GOT3 (cell line): ENCODE measurements at regions not wholly inside any gene's neighbourhood (a gene's known extent, or its start where the extent isn't known, plus 50 kb on each side); places are given as distances from the start of the nearest gene placed in this dataset.

Experiments
- DNase-seq: peaks from one replicate; lab custom pipeline; 2025; ENCODE audit warnings: mixed read lengths; lab: John Stamatoyannopoulos, UW

- no peak for DNase-seq
Observed at GRCh38 chr6:165950316-165950715, 217.3 kb downstream of the TBXT start.

DNA sequence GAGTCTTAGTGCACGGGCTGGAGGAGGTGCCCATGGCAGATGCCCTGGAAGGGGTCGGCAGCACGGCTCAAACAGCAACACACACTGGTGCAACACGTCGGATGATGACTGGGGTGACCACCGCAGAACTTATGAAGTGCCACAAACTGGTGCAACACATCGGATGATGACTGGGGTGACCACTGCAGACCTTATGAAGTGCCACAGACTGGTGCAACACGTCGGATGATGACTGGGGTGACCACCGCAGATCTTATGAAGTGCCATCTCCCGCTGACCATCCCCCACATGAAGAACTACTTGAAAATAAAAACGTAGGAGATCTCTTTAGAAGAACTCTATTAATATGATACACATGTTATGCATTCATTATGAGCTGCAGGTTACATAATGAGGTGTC lies 218.3 kb downstream of the TBXT start:
- no peak for DNase-seq

GRCh38 chr6:165944002-165944466 lies 223.6 kb downstream of the TBXT start:
- no peak for DNase-seq

- no peak for DNase-seq
Observed at GRCh38 chr6:165941786-165942185, 225.9 kb downstream of the TBXT start.

DNA sequence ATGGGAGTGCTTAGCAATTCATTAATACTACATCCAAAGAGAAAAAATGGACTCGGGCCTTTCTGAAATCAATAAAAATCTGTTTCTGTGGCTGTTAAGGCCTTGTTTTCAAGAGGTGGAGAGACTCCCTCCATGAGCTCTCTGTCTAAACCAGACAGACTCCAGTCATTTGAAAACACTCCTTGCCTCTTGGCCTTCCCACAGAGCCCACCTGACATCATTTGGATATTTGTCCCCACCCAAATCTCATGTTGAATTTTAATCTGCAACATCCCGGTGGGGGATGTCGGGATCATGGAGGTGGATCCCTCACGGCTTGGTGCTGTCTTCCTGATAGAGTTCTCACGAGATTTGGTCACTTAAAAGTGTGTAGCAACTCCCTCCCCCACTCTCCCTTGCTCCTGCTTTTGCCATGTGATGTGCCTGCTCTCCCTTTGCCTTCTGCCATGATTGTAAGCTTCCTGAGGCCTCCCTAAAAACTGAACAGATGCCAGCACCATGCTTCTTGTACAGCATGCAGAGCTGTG lies 226.3 kb downstream of the TBXT start:
- no peak for DNase-seq

DNA sequence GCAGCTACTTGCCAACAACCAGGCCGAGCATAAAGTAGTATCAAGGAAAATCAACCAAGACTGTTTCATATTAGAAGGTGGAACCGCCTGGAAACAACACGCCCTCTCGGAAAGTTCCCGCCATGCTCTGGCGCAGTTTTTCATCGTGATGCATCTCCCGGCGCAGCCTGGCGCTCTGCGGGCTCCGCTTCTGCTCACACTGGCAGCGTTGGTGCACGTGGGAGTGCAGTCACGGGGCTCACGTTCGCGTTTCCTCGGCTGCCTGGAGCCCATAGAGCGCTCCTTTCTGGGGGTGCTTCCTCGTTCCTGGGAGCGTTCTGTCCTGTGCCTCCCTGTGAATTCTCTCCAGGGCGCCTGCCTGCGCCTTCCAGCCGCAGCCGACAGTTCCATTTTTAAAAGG lies 227.3 kb downstream of the TBXT start:
- no peak for DNase-seq

- DNase-seq, result no peak
Observed at GRCh38 chr6:165939601-165940290, 227.9 kb downstream of the TBXT start.

GRCh38 chr6:165939047-165939446 lies 228.6 kb downstream of the TBXT start:
- DNase-seq, result no peak

- DNase-seq, result no peak
Observed at GRCh38 chr6:165937564-165938358, 229.9 kb downstream of the TBXT start.

DNA sequence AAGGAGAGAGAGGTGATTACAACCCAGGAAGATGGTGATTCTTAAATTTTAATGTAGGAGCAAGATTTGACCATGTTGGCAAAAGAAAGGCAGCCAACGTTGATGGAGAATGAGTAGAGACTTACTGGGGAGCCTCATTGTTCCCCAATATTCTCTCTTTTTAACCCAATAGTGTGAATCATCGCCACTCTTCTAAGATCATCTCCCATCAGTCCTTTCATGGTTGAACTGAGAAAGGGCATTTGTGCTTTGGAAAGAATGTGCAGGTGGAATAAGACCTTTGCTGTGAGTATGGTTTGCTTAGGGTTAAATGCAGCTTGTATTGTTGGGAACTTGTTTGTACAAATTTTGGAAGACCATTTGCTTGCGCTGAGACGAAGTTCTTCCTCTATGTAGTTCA lies 231.0 kb downstream of the TBXT start:
- DNase-seq, result no peak

DNA sequence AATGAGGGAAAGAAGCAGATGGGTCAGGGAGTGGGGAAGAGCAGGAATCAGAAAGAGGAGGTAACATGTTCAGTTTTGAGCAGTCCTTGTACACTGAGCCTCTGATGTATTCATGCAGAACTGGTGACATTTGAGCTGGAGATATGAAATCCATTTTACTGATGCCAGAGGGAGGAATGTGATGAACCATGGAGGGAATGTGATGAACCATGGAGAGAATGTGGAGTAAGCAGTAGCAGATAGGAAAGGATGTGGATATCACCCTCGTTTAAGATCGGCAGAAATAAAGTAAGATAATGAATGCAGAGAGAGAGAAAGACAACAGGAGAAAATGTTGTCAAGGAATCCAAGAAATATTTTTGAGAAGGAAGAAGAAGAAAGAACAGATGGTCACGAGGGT lies 231.6 kb downstream of the TBXT start:
- no peak for DNase-seq

DNA sequence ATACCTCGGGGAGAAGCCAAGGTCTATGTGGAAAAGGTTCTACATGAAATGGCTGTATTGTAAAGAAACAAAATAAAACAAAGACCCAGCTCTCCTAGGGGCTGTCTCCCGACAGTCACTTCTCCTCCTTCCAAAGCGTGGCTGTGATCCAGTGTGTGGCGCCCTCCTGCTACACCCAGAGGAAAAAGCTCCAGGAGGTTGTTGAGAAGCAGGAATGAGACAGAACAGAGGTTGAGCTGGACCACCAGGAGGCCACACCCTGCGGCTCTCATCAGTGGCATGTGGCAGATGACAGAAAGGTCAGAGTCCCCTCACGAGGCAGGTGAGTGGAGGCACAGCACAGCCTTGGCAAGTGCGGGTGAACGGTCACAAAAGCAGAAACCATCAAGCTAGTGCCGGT lies 236.0 kb downstream of the TBXT start:
- no peak for DNase-seq

DNA sequence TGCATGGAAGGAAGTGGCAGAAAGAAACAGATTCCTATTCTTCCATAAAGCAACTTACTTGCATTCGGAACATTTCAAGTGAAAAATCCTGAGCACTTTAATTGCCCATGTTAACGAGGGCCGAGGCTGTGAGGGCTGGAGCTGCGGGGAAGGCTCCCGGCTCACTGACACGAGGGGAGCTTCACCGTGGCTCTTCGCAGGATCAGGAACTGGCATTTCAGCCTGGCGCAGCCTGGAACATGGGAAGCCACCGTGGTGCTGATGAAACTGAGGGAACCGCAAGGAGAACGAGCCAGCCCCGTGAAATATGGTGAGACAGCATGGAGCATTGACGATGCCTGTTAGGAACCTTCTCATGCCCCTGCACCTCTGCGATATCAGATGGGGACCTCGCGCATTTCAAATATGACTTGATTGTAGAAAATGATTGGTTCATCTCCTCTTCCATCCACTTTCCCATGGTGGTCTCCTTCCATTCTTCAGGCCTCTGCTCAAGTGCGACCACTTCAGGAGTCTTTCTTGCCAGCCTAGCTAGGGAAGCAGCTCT lies 236.9 kb downstream of the TBXT start:
- DNase-seq, result no peak

- DNase-seq, result no peak
Observed at GRCh38 chr6:165929607-165930006, 238.0 kb downstream of the TBXT start.

GRCh38 chr6:165926378-165926777 lies 241.3 kb downstream of the TBXT start:
- no peak for DNase-seq

DNA sequence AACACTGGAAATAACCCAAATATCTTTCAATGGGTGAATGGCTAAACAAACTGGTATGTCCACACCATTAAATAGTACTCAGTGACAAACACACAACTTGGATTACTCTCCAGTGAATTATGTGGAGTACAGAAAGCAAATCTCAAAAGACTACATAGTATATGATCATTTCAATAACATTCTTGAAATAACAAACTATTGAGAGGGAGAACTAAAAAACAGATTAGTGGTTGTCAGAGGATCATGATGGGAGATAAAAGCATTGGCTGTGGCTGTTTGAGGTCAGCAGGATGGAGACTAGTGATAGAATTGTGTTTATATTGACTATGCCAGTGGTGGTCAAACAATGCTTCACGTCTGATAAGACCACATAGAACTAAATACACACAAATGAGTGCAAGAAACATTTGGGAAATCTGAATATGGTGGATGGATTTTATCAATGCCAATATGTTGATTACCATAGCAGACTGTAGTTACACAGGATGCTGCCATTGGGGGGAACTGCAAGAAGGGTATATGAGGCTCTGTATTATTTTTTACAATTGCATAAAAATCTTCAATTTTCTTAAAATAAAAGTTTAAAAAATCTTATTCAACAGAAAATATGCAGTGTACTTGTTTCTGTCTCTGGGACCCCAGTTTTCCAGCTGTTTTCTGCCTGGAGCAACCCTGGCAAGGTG lies 242.0 kb downstream of the TBXT start:
- no peak for DNase-seq

- DNase-seq, result no peak
Observed at GRCh38 chr6:165922309-165922794, 245.3 kb downstream of the TBXT start.

GRCh38 chr6:165920896-165921671 lies 246.6 kb downstream of the TBXT start:
- DNase-seq, result no peak

GRCh38 chr6:165917576-165917975 lies 250.1 kb downstream of the TBXT start:
- no peak for DNase-seq

GRCh38 chr6:165915022-165915770 lies 252.2 kb upstream of the PDE10A start:
- DNase-seq, result no peak
